ENCODE measurements at regions not wholly inside any gene's neighbourhood (a gene's known extent, or its start where the extent isn't known, plus 50 kb on each side); places are given as distances from the start of the nearest gene placed in this dataset.
"Not testable (repeated sequence)": the region's sequence is repeated elsewhere in the genome, so short reads cannot be mapped to it uniquely, and the experiment has no call there.

GRCh38 chr16:86883583-86884389 is 305.4 kb downstream of the FOXL1 start:
- H3K27ac ChIP-seq, result no peak overlapping the region
- TF ChIP-seq CTCF (IDR thresholded peaks at IDR 0.05) (no peak), ZFX (IDR thresholded peaks at IDR 0.05; ENCODE audit: borderline replicate concordance) (no peak)

- H3K27ac ChIP-seq, result no peak overlapping the region
- no peak for TF ChIP-seq CTCF (IDR thresholded peaks at IDR 0.05)
Observed at GRCh38 chr16:86884390-86884650, 306.0 kb downstream of the FOXL1 start.

GRCh38 chr16:86885139-86885538 is 306.8 kb downstream of the FOXL1 start:
- TF ChIP-seq ZFX (IDR thresholded peaks at IDR 0.05; ENCODE audit: borderline replicate concordance) (no peak), CTCF (IDR thresholded peaks at IDR 0.05) (no peak)
- no peak overlapping the region for H3K27ac ChIP-seq

GRCh38 chr16:86886651-86887050 is 308.3 kb downstream of the FOXL1 start:
- TF ChIP-seq CTCF (IDR thresholded peaks at IDR 0.05) (no peak), ZFX (IDR thresholded peaks at IDR 0.05; ENCODE audit: borderline replicate concordance) (no peak)
- no peak overlapping the region for H3K27ac ChIP-seq

GRCh38 chr16:86887416-86887815 is 309.1 kb downstream of the FOXL1 start:
- TF ChIP-seq CTCF (IDR thresholded peaks at IDR 0.05) (no peak), ZFX (IDR thresholded peaks at IDR 0.05; ENCODE audit: borderline replicate concordance) (no peak)
- H3K27ac ChIP-seq, result no peak overlapping the region

- H3K27ac ChIP-seq, result no peak overlapping the region
Observed at GRCh38 chr16:86888231-86889053, 310.1 kb downstream of the FOXL1 start.

GRCh38 chr16:86889054-86889366 is 310.7 kb downstream of the FOXL1 start:
- H3K27ac ChIP-seq, result not testable (repeated sequence)

More at GRCh38 chr16:86888231-86889053, 310.1 kb downstream of the FOXL1 start:
- no peak for TF ChIP-seq ZFX (IDR thresholded peaks at IDR 0.05; ENCODE audit: borderline replicate concordance)
- TF ChIP-seq CTCF (IDR thresholded peaks at IDR 0.05), result no peak

All from 22Rv1 (cell line).